ENCODE measurements at regions not wholly inside any gene's neighbourhood (a gene's known extent, or its start where the extent isn't known, plus 50 kb on each side); places are given as distances from the start of the nearest gene placed in this dataset.
"Not testable (repeated sequence)": the region's sequence is repeated elsewhere in the genome, so short reads cannot be mapped to it uniquely, and the experiment has no call there.

DNA sequence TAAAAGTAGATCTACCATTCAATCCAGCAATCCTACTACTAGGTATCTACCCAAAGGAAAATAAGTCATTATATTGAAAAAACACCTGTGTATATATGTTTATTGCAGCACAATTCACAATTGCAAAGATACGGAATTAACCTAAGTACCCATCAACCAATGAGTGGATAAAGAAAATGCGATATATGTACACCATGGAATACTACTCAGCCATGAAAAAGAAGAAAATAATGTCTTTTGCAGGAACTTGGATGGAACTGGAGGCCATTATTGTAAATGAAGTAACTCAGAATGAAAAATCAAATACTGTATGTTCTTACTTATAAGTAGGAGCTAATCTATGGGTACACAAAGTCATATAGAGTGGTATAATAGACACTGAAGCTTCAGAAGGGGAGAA is 63.4 kb upstream of the PITX1 start:
- TF ChIP-seq FOXP2 (optimal IDR thresholded peaks at IDR 0.05; ENCODE audit: control extremely low read depth, extremely low read length, insufficient read depth) = no peak
- no peak for TF ChIP-seq POLR2AphosphoS5 (IDR thresholded peaks at IDR 0.05; ENCODE audit: borderline replicate concordance, low read depth, low read length)
- TF ChIP-seq EZH2 (IDR thresholded peaks at IDR 0.05) = no peak
- DNase-seq (ENCODE audit: low read depth, low spot score) = no peak
- Histone ChIP-seq H3K9ac (ENCODE audit: insufficient read length) (no peak overlapping the region), H3K36me3 (ENCODE audit: insufficient read depth, low read length) (no peaks in the 10 kb centered on the region), H3K4me3 (no peak overlapping the region), H3K27ac (no peak overlapping the region), H3K9me3 (ENCODE audit: low read depth, low read length) (no peaks in the 10 kb centered on the region)

DNA sequence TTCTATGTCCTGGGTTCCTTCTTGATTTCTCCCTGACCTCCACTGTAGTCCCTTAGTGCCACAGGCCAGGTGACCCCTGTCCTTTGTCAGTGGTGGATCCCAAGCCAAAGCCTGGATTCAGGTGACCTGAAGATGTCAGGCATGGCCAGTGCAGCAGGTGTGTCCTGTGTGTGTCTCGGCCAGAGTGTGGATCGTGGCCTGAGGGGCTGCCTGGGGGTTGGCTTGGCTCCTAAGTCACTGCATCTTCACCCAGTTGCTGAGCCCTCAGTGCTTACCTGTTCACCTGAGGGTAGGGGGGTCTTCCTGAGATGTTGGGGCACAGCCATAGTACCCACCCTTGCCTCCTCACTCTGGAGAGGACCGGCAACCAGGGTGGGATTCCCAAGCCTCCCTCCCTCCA is 61.8 kb upstream of the PITX1 start:
- H3K36me3 ChIP-seq (ENCODE audit: insufficient read depth, low read length) = no peaks in the 10 kb centered on the region
- H3K9me3 ChIP-seq (ENCODE audit: low read depth, low read length) = no peaks in the 10 kb centered on the region
- H3K9ac ChIP-seq (ENCODE audit: insufficient read length) = no peak overlapping the region
- no peak overlapping the region for H3K27ac ChIP-seq
- TF ChIP-seq POLR2AphosphoS5 (IDR thresholded peaks at IDR 0.05; ENCODE audit: borderline replicate concordance, low read depth, low read length) (no peak), FOXP2 (optimal IDR thresholded peaks at IDR 0.05; ENCODE audit: control extremely low read depth, extremely low read length, insufficient read depth) (no peak), EZH2 (IDR thresholded peaks at IDR 0.05) (no peak)
- no peak for DNase-seq (ENCODE audit: low read depth, low spot score)
- H3K4me3 ChIP-seq = no peak overlapping the region

DNA sequence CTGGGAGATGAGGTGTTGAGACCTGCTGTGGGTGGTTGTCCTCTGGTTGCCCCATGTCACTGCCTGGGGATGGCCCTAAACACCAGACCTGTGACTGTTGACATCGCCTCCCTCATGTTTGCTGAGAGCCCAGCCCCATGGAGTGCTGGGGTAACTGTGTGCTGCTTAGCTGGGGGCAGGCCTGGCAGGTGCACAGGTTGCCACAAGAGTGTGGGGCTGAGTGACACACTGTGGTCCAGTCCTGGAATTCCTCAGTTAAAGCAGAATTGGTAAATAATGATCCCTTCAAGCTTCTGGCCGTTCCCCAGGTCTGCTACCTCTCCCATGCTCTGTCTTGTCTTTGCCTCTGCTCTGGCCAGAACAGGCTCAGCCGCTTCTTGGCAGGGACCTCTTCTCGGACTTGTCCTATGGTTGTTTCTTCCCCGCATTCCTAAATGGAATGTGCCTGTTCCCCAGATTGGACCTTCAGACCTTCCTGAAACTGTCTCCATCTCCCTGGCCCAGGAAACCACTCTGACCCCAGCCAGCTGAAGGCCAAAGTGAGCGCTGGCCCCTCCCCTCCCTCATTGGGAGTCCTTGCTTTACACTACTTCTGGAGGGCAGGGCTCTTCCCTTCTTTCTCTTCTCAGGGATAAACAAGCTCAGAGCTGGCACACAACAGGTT is 61.2 kb upstream of the PITX1 start:
- no peak overlapping the region for H3K4me3 ChIP-seq
- no peak for DNase-seq (ENCODE audit: low read depth, low spot score)
- H3K27ac ChIP-seq = no peak overlapping the region
- TF ChIP-seq FOXP2 (optimal IDR thresholded peaks at IDR 0.05; ENCODE audit: control extremely low read depth, extremely low read length, insufficient read depth) (no peak), EZH2 (IDR thresholded peaks at IDR 0.05) (no peak), POLR2AphosphoS5 (IDR thresholded peaks at IDR 0.05; ENCODE audit: borderline replicate concordance, low read depth, low read length) (no peak)
- H3K9me3 ChIP-seq (ENCODE audit: low read depth, low read length) = no peaks in the 10 kb centered on the region
- no peaks in the 10 kb centered on the region for H3K36me3 ChIP-seq (ENCODE audit: insufficient read depth, low read length)
- no peak overlapping the region for H3K9ac ChIP-seq (ENCODE audit: insufficient read length)

DNA sequence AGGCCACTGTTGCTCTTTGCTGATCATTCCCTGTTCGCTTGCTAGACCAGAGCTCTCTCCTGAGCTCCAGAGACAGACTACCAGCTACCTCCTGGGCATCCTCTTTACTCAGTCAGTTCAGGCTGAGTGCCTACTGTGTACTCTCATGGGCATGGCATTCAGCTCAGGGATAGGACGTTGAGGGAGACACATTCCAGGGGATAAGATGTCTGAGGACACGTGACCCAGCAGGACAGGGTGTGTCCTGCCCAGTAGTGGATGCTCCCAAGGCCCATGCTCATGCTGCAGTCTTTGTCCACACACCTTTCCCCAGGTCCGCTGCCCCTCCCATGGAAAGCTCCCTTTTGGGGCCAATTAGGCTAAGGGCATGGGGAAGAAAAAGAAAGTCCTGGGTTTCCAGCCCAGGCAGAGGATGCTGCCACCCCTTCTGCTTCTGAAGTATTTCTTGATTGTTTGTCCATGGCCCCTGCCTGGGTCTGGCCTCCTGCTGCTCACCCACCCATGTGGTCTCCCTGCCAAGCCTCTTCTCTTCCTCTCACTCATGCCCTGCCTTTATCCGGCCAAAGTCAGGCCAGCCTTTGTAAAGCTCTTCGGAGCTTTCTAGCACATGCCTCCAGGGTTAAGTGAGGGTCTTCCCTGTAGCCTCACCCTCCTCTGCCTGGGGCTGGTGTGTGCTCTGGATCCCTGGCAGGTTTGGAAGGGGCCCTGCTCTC is 60.5 kb upstream of the PITX1 start:
- Histone ChIP-seq H3K36me3 (ENCODE audit: insufficient read depth, low read length) (no peaks in the 10 kb centered on the region), H3K9me3 (ENCODE audit: low read depth, low read length) (no peaks in the 10 kb centered on the region), H3K9ac (ENCODE audit: insufficient read length) (no peak overlapping the region), H3K4me3 (no peak overlapping the region), H3K27ac (no peak overlapping the region)
- DNase-seq (ENCODE audit: low read depth, low spot score) = no peak
- TF ChIP-seq EZH2 (IDR thresholded peaks at IDR 0.05) = no peak

DNA sequence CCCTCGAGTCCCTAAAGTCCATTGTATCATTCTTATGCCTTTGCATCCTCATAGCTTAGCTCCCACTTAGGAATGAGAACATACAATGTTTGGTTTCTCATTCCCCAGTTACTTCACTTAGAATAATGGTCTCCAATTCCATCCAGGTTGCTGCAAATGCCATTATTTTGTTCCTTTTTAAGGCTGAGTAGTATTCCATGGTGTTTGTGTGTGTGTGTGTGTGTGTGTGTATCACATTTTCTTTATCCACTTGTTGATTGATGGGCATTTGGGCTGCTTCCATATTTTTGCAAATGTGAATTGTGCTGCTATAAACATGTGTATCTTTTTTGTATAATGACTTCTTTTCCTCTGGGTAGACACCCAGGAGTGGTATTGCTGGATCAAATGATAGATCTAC is 59.5 kb upstream of the PITX1 start:
- not testable (repeated sequence) for DNase-seq (ENCODE audit: low read depth, low spot score); H3K9me3 ChIP-seq (ENCODE audit: low read depth, low read length)

DNA sequence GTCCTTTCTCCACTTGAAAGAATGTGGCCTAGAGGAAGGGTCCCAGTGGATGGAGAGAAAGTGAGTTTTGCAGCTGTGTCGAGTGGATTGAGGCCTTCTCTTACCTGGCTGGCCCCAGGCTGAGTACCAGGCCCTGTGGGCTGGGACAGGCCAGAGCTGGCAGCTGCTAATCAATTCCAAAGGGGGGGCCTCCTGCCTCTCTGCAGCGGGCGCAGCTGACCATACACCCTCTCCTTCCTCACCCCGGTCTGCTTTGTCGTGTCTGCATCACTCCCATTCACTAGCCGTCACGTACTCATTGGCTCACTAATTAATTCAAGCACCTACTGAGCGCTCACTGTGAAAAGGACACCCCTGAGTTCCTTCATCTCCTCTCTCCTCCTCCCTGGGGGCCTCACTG is 58.4 kb upstream of the PITX1 start:
- no peak for DNase-seq (ENCODE audit: low read depth, low spot score)
- no peak overlapping the region for H3K9ac ChIP-seq (ENCODE audit: insufficient read length)
- no peak overlapping the region for H3K4me3 ChIP-seq
- TF ChIP-seq POLR2AphosphoS5 (IDR thresholded peaks at IDR 0.05; ENCODE audit: borderline replicate concordance, low read depth, low read length) = no peak
- no peak for TF ChIP-seq FOXP2 (optimal IDR thresholded peaks at IDR 0.05; ENCODE audit: control extremely low read depth, extremely low read length, insufficient read depth)
- no peak for TF ChIP-seq EZH2 (IDR thresholded peaks at IDR 0.05)
- H3K9me3 ChIP-seq (ENCODE audit: low read depth, low read length) = no peaks in the 10 kb centered on the region
- no peak overlapping the region for H3K27ac ChIP-seq
- H3K36me3 ChIP-seq (ENCODE audit: insufficient read depth, low read length) = no peaks in the 10 kb centered on the region

More for the DNA sequence above, 59.5 kb upstream of the PITX1 start:
- not testable (repeated sequence) for H3K4me3 ChIP-seq; H3K27ac ChIP-seq; H3K36me3 ChIP-seq (ENCODE audit: insufficient read depth, low read length); H3K9ac ChIP-seq (ENCODE audit: insufficient read length)

DNA sequence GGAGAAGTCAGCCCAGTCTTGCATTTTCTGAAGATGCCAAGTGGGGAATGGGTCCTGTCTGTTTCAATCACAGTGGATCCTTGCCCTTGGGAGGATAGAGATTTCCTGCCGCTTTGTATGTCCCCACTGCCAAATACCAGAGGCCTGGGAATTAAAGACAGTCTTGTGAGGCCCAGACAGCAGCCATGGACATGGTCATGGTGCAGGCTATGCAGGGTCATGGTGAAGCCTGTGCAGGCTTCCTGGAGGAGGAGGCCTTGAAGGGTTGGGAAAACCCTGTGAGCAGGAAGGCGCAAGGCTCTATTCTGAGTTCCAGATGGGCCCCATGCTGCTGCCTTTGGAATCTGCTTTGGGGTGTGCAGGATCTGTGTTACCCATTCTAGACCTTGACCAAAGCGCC is 57.3 kb upstream of the PITX1 start:
- H3K9ac ChIP-seq (ENCODE audit: insufficient read length) = no peak overlapping the region
- H3K9me3 ChIP-seq (ENCODE audit: low read depth, low read length) = no peaks in the 10 kb centered on the region
- H3K36me3 ChIP-seq (ENCODE audit: insufficient read depth, low read length) = no peaks in the 10 kb centered on the region
- no peak for DNase-seq (ENCODE audit: low read depth, low spot score)
- no peak overlapping the region for H3K27ac ChIP-seq
- TF ChIP-seq EZH2 (IDR thresholded peaks at IDR 0.05) (no peak), POLR2AphosphoS5 (IDR thresholded peaks at IDR 0.05; ENCODE audit: borderline replicate concordance, low read depth, low read length) (no peak), FOXP2 (optimal IDR thresholded peaks at IDR 0.05; ENCODE audit: control extremely low read depth, extremely low read length, insufficient read depth) (no peak)
- H3K4me3 ChIP-seq = no peak overlapping the region

DNA sequence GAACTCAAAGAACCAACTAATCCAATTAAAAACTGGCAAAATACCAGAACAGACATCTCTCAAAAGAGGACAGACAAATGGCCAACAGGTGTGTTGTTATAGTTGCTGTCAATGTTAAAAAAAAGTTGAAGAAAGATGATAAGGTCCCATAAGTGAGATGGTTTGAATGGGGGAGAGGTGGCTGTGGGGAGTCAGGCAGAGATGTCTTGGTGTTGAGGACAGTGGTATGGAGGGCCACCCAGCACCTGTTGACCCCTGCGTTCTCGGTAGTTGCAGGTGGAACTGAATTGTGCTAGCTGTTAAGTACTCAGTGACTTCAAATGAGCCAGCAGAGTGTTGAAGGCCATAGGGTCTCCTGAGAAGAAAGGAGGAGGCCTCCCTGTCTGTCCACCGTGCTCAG is 55.9 kb upstream of the PITX1 start:
- Histone ChIP-seq H3K36me3 (ENCODE audit: insufficient read depth, low read length) (no peaks in the 10 kb centered on the region), H3K9me3 (ENCODE audit: low read depth, low read length) (no peaks in the 10 kb centered on the region), H3K4me3 (no peak overlapping the region), H3K9ac (ENCODE audit: insufficient read length) (no peak overlapping the region), H3K27ac (no peak overlapping the region)
- TF ChIP-seq EZH2 (IDR thresholded peaks at IDR 0.05) = no peak
- no peak for TF ChIP-seq POLR2AphosphoS5 (IDR thresholded peaks at IDR 0.05; ENCODE audit: borderline replicate concordance, low read depth, low read length)
- TF ChIP-seq FOXP2 (optimal IDR thresholded peaks at IDR 0.05; ENCODE audit: control extremely low read depth, extremely low read length, insufficient read depth) = no peak
- no peak for DNase-seq (ENCODE audit: low read depth, low spot score)

DNA sequence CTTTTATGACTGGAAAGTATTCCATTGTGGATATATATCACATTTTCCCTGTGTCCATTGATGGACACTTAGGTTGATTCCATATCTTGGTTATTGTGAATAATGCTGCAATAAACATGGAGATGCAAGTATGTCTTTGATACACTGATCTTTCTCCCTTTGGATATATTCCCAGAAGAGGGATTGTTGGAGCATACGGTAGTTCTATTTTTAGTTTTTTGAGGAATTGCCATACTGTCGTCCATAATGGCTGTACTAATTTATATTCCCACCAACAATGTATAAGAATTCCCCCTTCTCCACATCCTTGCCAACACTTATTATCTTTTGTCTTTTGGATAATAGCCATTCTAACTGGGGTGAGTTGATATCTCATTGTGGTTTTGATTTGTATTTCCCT is 54.9 kb upstream of the PITX1 start:
- Histone ChIP-seq H3K36me3 (ENCODE audit: insufficient read depth, low read length) (no peaks in the 10 kb centered on the region), H3K4me3 (no peak overlapping the region), H3K9me3 (ENCODE audit: low read depth, low read length) (no peaks in the 10 kb centered on the region), H3K9ac (ENCODE audit: insufficient read length) (no peak overlapping the region), H3K27ac (no peak overlapping the region)
- no peak for DNase-seq (ENCODE audit: low read depth, low spot score)
- TF ChIP-seq POLR2AphosphoS5 (IDR thresholded peaks at IDR 0.05; ENCODE audit: borderline replicate concordance, low read depth, low read length) (no peak), EZH2 (IDR thresholded peaks at IDR 0.05) (no peak), FOXP2 (optimal IDR thresholded peaks at IDR 0.05; ENCODE audit: control extremely low read depth, extremely low read length, insufficient read depth) (no peak)

Measured in SK-N-MC (cell line).